ENCODE measurements at regions not wholly inside any gene's neighbourhood (a gene's known extent, or its start where the extent isn't known, plus 50 kb on each side); places are given as distances from the start of the nearest gene placed in this dataset.

DNA sequence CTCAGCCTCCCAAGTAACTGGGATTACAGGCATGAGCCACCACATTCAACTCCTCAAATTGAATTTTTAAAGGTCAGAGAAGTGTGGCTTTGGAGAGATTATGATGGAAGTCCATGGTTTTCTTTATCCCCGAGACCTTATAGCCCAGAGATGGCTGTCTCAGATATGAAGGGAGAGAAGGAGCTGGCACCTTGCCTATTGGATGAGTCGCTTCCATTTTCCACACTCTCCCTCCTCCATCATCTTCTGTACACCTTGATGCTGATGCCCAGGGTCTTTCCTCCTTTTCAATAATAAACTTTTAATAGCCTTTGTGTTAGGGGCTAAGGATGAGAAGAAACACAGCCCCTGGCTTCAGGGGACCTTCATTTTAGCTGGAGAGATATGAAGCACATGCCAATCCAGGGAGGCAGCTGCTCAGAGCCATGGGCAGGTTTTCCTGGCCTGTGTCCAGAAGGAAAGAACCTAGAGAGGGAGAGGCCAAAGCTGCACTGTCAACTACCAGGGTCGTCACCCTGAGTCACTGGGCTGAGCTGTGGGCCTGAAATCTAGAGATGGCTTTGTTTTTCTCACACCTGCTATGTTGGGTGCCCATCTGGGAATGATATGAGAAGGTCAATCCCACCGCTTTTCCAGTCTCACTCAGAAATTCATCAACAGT is 146.0 kb upstream of the SERTAD2 start:
- Histone ChIP-seq H3K27ac (no peak overlapping the region), H3K27me3 (no peaks in the 10 kb centered on the region), H3K9me3 (ENCODE audit: low read depth) (no peaks in the 10 kb centered on the region), H3K4me1 (ENCODE audit: low read depth) (peaks cover 7% of the 10 kb centered on the region), H3K36me3 (no peaks in the 10 kb centered on the region), H3K4me3 (no peak overlapping the region)
- TF ChIP-seq, protein P1, sequence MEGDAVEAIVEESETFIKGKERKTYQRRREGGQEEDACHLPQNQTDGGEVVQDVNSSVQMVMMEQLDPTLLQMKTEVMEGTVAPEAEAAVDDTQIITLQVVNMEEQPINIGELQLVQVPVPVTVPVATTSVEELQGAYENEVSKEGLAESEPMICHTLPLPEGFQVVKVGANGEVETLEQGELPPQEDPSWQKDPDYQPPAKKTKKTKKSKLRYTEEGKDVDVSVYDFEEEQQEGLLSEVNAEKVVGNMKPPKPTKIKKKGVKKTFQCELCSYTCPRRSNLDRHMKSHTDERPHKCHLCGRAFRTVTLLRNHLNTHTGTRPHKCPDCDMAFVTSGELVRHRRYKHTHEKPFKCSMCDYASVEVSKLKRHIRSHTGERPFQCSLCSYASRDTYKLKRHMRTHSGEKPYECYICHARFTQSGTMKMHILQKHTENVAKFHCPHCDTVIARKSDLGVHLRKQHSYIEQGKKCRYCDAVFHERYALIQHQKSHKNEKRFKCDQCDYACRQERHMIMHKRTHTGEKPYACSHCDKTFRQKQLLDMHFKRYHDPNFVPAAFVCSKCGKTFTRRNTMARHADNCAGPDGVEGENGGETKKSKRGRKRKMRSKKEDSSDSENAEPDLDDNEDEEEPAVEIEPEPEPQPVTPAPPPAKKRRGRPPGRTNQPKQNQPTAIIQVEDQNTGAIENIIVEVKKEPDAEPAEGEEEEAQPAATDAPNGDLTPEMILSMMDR (IDR thresholded peaks at IDR 0.05; ENCODE audit: low read depth, low read length) = no peak
- no peak for DNase-seq (ENCODE audit: low read depth in 1 of 2, low spot score in 1 of 2)

DNA sequence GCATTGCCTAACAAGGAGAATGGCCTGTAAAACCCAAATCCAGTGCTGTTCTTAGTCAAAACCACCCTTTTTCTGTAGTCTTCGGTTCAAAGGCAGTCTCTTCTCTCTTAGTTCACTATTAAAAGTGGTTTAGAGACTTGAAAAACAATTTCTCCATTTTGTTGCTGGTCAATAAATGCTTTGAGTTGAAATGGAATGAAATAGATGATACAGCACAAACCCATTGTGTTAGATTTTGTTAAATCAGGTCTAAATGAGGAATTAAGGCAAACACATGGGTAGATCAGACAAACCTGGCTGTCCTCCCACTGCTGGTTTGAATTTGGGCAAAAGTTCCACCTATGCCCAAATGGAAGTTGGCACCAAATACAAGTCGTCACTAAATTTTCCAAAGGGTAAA is 150.1 kb upstream of the SERTAD2 start:
- H3K27me3 ChIP-seq = no peaks in the 10 kb centered on the region
- H3K36me3 ChIP-seq = no peaks in the 10 kb centered on the region
- no peaks in the 10 kb centered on the region for H3K4me1 ChIP-seq (ENCODE audit: low read depth)
- no peak overlapping the region for H3K4me3 ChIP-seq
- TF ChIP-seq, protein P1 (IDR thresholded peaks at IDR 0.05; ENCODE audit: low read depth, low read length) = no peak
- no peak overlapping the region for H3K27ac ChIP-seq
- no peaks in the 10 kb centered on the region for H3K9me3 ChIP-seq (ENCODE audit: low read depth)
- no peak for DNase-seq (ENCODE audit: low read depth in 1 of 2, low spot score in 1 of 2)

DNA sequence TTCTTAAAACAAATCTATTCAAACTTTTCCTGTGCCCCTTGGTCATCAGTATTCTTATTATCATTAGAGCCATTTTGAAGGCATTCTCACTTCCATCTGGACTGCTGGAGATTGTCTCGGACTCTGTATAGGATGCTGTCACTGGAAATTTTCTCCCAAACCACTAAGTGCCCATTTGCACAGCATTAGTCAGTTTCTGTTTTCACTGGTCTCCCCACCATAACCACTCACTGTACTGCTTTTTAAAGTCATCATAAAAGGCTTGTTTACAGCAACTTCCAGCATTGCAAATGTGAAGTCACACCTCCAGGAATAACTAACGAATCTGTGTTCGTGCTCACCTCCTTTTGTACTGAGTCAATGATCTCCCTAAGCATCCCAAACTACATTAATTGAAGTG is 150.9 kb upstream of the SERTAD2 start:
- DNase-seq (ENCODE audit: low read depth in 1 of 2, low spot score in 1 of 2) = no peak
- H3K27ac ChIP-seq = no peak overlapping the region
- H3K4me3 ChIP-seq = no peak overlapping the region
- H3K9me3 ChIP-seq (ENCODE audit: low read depth) = no peaks in the 10 kb centered on the region
- TF ChIP-seq, protein P1 (IDR thresholded peaks at IDR 0.05; ENCODE audit: low read depth, low read length) = no peak
- no peaks in the 10 kb centered on the region for H3K4me1 ChIP-seq (ENCODE audit: low read depth)
- no peaks in the 10 kb centered on the region for H3K36me3 ChIP-seq
- no peaks in the 10 kb centered on the region for H3K27me3 ChIP-seq

DNA sequence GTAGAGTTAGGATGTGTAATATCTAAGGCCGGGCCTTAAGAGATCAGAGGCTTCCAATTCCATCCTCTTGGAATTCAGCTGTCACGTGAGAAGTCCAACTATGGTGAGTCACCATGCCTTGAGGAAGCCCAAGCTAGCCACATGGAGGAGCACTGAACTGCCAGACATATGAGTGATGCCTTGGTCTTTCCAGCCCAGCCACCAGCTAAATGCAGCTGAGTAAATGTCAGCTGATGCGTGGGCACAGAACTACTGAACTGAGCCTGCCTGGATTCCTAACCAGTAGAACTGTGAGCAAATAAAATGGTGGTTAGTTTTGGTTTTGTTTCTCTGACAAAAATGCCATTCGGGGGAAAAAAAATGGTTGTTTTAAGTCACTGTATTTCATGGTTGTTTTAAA is 153.7 kb upstream of the SERTAD2 start:
- H3K36me3 ChIP-seq = no peaks in the 10 kb centered on the region
- H3K27ac ChIP-seq = no peak overlapping the region
- H3K9me3 ChIP-seq (ENCODE audit: low read depth) = no peaks in the 10 kb centered on the region
- TF ChIP-seq, protein P1 (IDR thresholded peaks at IDR 0.05; ENCODE audit: low read depth, low read length) = no peak
- no peaks in the 10 kb centered on the region for H3K4me1 ChIP-seq (ENCODE audit: low read depth)
- H3K27me3 ChIP-seq = no peaks in the 10 kb centered on the region
- peak in 1 of 2 donors; percentile 94 for DNase-seq (ENCODE audit: low read depth in 1 of 2, low spot score in 1 of 2)
- H3K4me3 ChIP-seq = no peak overlapping the region

DNA sequence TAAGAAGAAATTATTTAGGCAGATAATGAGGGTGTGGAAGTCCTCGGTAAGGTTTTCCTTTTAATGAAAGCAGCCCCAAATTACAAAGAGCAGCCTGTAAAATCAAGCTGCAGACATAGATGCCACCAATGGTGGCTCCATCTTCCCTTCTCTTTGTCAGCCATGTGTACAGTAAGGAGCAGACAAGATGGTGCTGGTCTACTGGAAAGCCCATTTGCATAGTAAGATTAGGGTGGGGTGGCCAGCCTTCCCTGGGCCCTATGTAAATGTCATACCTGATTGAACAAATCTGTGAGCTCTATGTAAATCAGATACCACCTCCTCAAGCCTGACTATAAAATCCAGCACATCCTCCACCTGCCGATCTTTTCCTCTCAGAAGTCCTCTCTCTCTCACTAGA is 154.4 kb upstream of the SERTAD2 start:
- Histone ChIP-seq H3K4me3 (no peak overlapping the region), H3K27me3 (no peaks in the 10 kb centered on the region), H3K4me1 (ENCODE audit: low read depth) (no peaks in the 10 kb centered on the region), H3K36me3 (no peaks in the 10 kb centered on the region), H3K9me3 (ENCODE audit: low read depth) (no peaks in the 10 kb centered on the region), H3K27ac (no peak overlapping the region)
- no peak for DNase-seq (ENCODE audit: low read depth in 1 of 2, low spot score in 1 of 2)
- TF ChIP-seq, protein P1 (IDR thresholded peaks at IDR 0.05; ENCODE audit: low read depth, low read length) = no peak
